H1 (cell line): ENCODE measurements at regions not wholly inside any gene's neighbourhood (a gene's known extent, or its start where the extent isn't known, plus 50 kb on each side); places are given as distances from the start of the nearest gene placed in this dataset.
A peak's percentile ranks its signal among the peaks of the same experiment; 100 is the strongest.

Experiments
- CTCF ChIA-PET: fragments of 300-600 bp; sonication (Branson Sonifier 250); formaldehyde crosslinking; loops from one replicate; lab custom pipeline; 2021; ENCODE audit not compliant: partially characterized antibody; lab: Charles Lee
- POLR2A ChIA-PET: fragments of 300-600 bp; sonication (Branson Sonifier 250); formaldehyde crosslinking; loops from one replicate; lab custom pipeline; 2021; ENCODE audit warnings: inconsistent platforms; ENCODE audit not compliant: partially characterized antibody; lab: Charles Lee
- DNase-seq, 2 experiments: peaks; one replicate each; pipeline versions ENCODE4 v3.0.0 to v3.0.0-alpha.2; 2010 to 2022; ENCODE audit warnings: low spot score in 2 of 2, low read depth in 1 of 2, mixed read lengths in 1 of 2
- FAIRE-seq: peaks from 2 replicates; lab custom pipeline; 2011; peaks lifted over from hg19 to GRCh38; lab: Jason Lieb, UNC
- H2AFZ ChIP-seq: 2 replicates; pipeline ENCODE4 v1.8.1; 2012; ENCODE audit warnings: low read length, inconsistent platforms
- H2AK5ac ChIP-seq: 2 replicates; pipeline ENCODE4 v1.6.1; 2013; ENCODE audit warnings: low read depth, low read length
- H2BK120ac ChIP-seq: replicated peaks from 2 replicates; pipeline ENCODE3; 2013; ENCODE audit warnings: low read depth, low read length, inconsistent platforms
- H2BK12ac ChIP-seq: 2 replicates; pipeline ENCODE4 v1.6.1; 2013; ENCODE audit warnings: low read depth, low read length
- H2BK15ac ChIP-seq: 2 replicates; pipeline ENCODE4 v1.6.1; 2013; ENCODE audit warnings: low read length
- H2BK20ac ChIP-seq: 2 replicates; pipeline ENCODE4 v1.6.1; 2013; ENCODE audit warnings: low read length
- H2BK5ac ChIP-seq: 2 replicates; pipeline ENCODE4 v1.6.1; 2013; ENCODE audit warnings: low read depth, low read length
- H3K14ac ChIP-seq: 2 replicates; pipeline ENCODE4 v1.6.1; 2013; ENCODE audit warnings: inconsistent platforms; ENCODE audit not compliant: insufficient read length
- H3K18ac ChIP-seq: 2 replicates; pipeline ENCODE4 v1.6.1; 2013; ENCODE audit warnings: low read length; ENCODE audit errors: extremely low read depth
- H3K23ac ChIP-seq: 2 replicates; pipeline ENCODE4 v1.6.1; 2013; ENCODE audit warnings: inconsistent platforms; ENCODE audit not compliant: insufficient read length
- H3K23me2 ChIP-seq: 2 replicates; pipeline ENCODE4 v1.6.1; 2013; ENCODE audit warnings: low read depth, low read length
- H3K27ac ChIP-seq: 2 replicates; pipeline ENCODE4 v1.6.1; 2011; ENCODE audit warnings: low read depth, low read length, inconsistent platforms
- H3K27me3 ChIP-seq, 4 experiments: replicated peaks in 1 of 4; 1 replicate in 1 of 4; 2 replicates in 3 of 4; pipeline versions ENCODE4 v1.6.1 to v1.8.1; 2011 to 2013; ENCODE audit warnings: low read length in 3 of 4, mild to moderate bottlenecking in 3 of 4, inconsistent platforms in 2 of 4, mixed read lengths in 2 of 4, moderate library complexity in 1 of 4; ENCODE audit not compliant: control insufficient read depth in 3 of 4, insufficient read depth in 3 of 4; ENCODE audit errors: extremely low read depth in 1 of 4
- H3K36me3 ChIP-seq, 4 experiments: 2 replicates each; pipeline versions ENCODE4 v1.6.1 to v1.8.1; 2011 to 2013; ENCODE audit warnings: mild to moderate bottlenecking in 4 of 4, low read length in 3 of 4, moderate library complexity in 2 of 4, control low read depth in 1 of 4, inconsistent platforms in 1 of 4; ENCODE audit not compliant: insufficient read depth in 4 of 4, control insufficient read depth in 2 of 4
- H3K4ac ChIP-seq: replicated peaks from 2 replicates; pipeline ENCODE3; 2013; ENCODE audit warnings: low read length, low read depth, mixed read lengths, inconsistent platforms; ENCODE audit not compliant: insufficient read length
- H3K4me1 ChIP-seq, 4 experiments: replicated peaks in 1 of 4; 1 replicate in 1 of 4; 2 replicates in 3 of 4; pipeline versions ENCODE4 v1.6.1 to v1.8.1; 2011 to 2013; ENCODE audit warnings: low read length in 3 of 4, inconsistent platforms in 2 of 4, mixed read lengths in 1 of 4; ENCODE audit not compliant: insufficient read depth in 4 of 4, control insufficient read depth in 3 of 4
- H3K4me2 ChIP-seq, 2 experiments: 2 replicates each; pipeline versions ENCODE4 v1.6.1 to v1.8.1; 2011 to 2013; ENCODE audit warnings: low read depth in 2 of 2, low read length in 2 of 2, control low read depth in 1 of 2, inconsistent platforms in 1 of 2, mild to moderate bottlenecking in 1 of 2; ENCODE audit not compliant: insufficient read depth in 1 of 2
- H3K4me3 ChIP-seq, 4 experiments: fragments of 200-600, 300-600 bp in 1 of 4; sonication (generic), shearing (Covaris generic), sonication (Bioruptor Twin) in 1 of 4; 2 replicates each; pipeline versions ENCODE4 v1.5.1 to v1.8.1; 2011 to 2016; ENCODE audit warnings: low read length in 4 of 4, low read depth in 3 of 4, control low read depth in 2 of 4, inconsistent platforms in 2 of 4, mild to moderate bottlenecking in 2 of 4, mixed read lengths in 1 of 4, moderate library complexity in 1 of 4; ENCODE audit not compliant: insufficient read depth in 2 of 4; ENCODE audit errors: extremely low read depth in 1 of 4
- H3K56ac ChIP-seq: replicated peaks from 2 replicates; pipeline ENCODE3; 2013; ENCODE audit warnings: low read depth, mild to moderate bottlenecking, mixed read lengths, low read length, inconsistent platforms; ENCODE audit not compliant: insufficient read length
- H3K79me1 ChIP-seq: 2 replicates; pipeline ENCODE4 v1.6.1; 2013; ENCODE audit warnings: low read depth, low read length, control low read depth
- H3K79me2 ChIP-seq, 2 experiments: 2 replicates each; pipeline versions ENCODE4 v1.6.1 to v1.8.1; 2012 to 2013; ENCODE audit warnings: low read length in 2 of 2, mild to moderate bottlenecking in 2 of 2, inconsistent platforms in 1 of 2; ENCODE audit not compliant: insufficient read depth in 2 of 2, control insufficient read depth in 1 of 2
- H3K9ac ChIP-seq, 4 experiments: replicated peaks in 1 of 4; 1 replicate in 1 of 4; 2 replicates in 3 of 4; pipeline versions ENCODE4 v1.6.1 to v1.8.1; 2011 to 2013; ENCODE audit warnings: low read depth in 3 of 4, low read length in 3 of 4, control low read depth in 2 of 4, mild to moderate bottlenecking in 2 of 4, moderate library complexity in 2 of 4, inconsistent platforms in 1 of 4; ENCODE audit errors: extremely low read depth in 1 of 4
- H3K9me3 ChIP-seq, 2 experiments: 2 replicates each; pipeline versions ENCODE4 v1.6.1 to v1.8.1; 2012 to 2013; ENCODE audit warnings: mild to moderate bottlenecking in 2 of 2, moderate library complexity in 2 of 2, control low read depth in 1 of 2, inconsistent platforms in 1 of 2, low read depth in 1 of 2, low read length in 1 of 2, mixed read lengths in 1 of 2; ENCODE audit not compliant: insufficient read depth in 2 of 2
- H4K20me1 ChIP-seq, 2 experiments: replicated peaks in 1 of 2; 2 replicates each; pipeline versions ENCODE3 to v1.8.1; 2011 to 2013; ENCODE audit warnings: inconsistent platforms in 2 of 2, low read length in 2 of 2, mild to moderate bottlenecking in 1 of 2; ENCODE audit not compliant: insufficient read depth in 2 of 2, control insufficient read depth in 1 of 2
- H4K5ac ChIP-seq: 2 replicates; pipeline ENCODE4 v1.6.1; 2013; ENCODE audit warnings: low read length, low read depth, mixed read lengths, inconsistent platforms; ENCODE audit not compliant: insufficient read length
- H4K8ac ChIP-seq: 2 replicates; pipeline ENCODE4 v1.8.0; 2013; ENCODE audit warnings: mild to moderate bottlenecking, moderate library complexity, low read length, inconsistent platforms; ENCODE audit not compliant: insufficient read depth; ENCODE audit errors: extremely low read depth
- H4K91ac ChIP-seq: replicated peaks from 2 replicates; pipeline ENCODE3; 2013; ENCODE audit warnings: low read length, mixed read lengths, inconsistent platforms; ENCODE audit not compliant: insufficient read length
- EP300 ChIP-seq, 2 experiments: IDR thresholded peaks; 1 replicate in 1 of 2; 2 replicates in 1 of 2; pipeline ENCODE4 v1.6.1; 2011 to 2012; ENCODE audit warnings: low read depth in 2 of 2, low read length in 2 of 2, mild to moderate bottlenecking in 2 of 2, borderline replicate concordance in 1 of 2, inconsistent platforms in 1 of 2, moderate library complexity in 1 of 2
- GABPA ChIP-seq: IDR thresholded peaks from 2 replicates; pipeline ENCODE4 v1.6.1; 2011; ENCODE audit warnings: mild to moderate bottlenecking, low read length, moderate library complexity, borderline replicate concordance; ENCODE audit not compliant: insufficient read depth
- GTF2F1 ChIP-seq: IDR thresholded peaks from 2 replicates; pipeline ENCODE4 v1.6.1; 2012; ENCODE audit warnings: low read depth, low read length, improper control_type of control experiment, borderline replicate concordance
- POLR2A ChIP-seq, 2 experiments: IDR thresholded peaks; 1 replicate in 1 of 2; 2 replicates in 1 of 2; pipeline ENCODE4 v1.6.1; 2011; ENCODE audit warnings: low read depth in 2 of 2, low read length in 2 of 2, mild to moderate bottlenecking in 2 of 2; ENCODE audit errors: control extremely low read depth in 1 of 2
- POLR2AphosphoS5 ChIP-seq: IDR thresholded peaks from 2 replicates; pipeline ENCODE4 v1.6.1; 2011; ENCODE audit warnings: low read depth, low read length
- SIX5 ChIP-seq: IDR thresholded peaks from 2 replicates; pipeline ENCODE4 v1.6.1; 2011; ENCODE audit warnings: mild to moderate bottlenecking, low read depth, low read length
- TEAD4 ChIP-seq: IDR thresholded peaks from 2 replicates; pipeline ENCODE4 v1.6.1; 2012; ENCODE audit warnings: low read depth, low read length, inconsistent platforms, mixed read lengths
- WGBS, 2 experiments: shearing (Covaris generic) in 1 of 2; methylation state at CpG; one replicate each; pipeline versions ENCODE4 v1.1.6 to v1.1.7; 2013 to 2015; ENCODE audit warnings: low lambda C conversion rate in 2 of 2, mixed read lengths in 2 of 2, inconsistent platforms in 1 of 2, low coverage in 1 of 2, missing lambda C conversion rate in 1 of 2; ENCODE audit not compliant: insufficient replicate concordance in 2 of 2, insufficient coverage in 1 of 2, insufficient read length in 1 of 2; ENCODE audit errors: extremely low coverage in 1 of 2, missing lambda C conversion rate in 1 of 2; 5-methylcytosine and 5-hydroxymethylcytosine counted together
- TF ChIP-seq, protein P1 (sequence below): IDR thresholded peaks from 2 replicates; pipeline ENCODE4 v1.6.1; 2011; ENCODE audit warnings: low read length, improper control_type of control experiment
- TF ChIP-seq, protein P2 (sequence below): IDR thresholded peaks from 2 replicates; pipeline ENCODE4 v1.6.1; 2011; ENCODE audit warnings: low read depth, mild to moderate bottlenecking, low read length; ENCODE audit not compliant: insufficient read depth

DNA sequence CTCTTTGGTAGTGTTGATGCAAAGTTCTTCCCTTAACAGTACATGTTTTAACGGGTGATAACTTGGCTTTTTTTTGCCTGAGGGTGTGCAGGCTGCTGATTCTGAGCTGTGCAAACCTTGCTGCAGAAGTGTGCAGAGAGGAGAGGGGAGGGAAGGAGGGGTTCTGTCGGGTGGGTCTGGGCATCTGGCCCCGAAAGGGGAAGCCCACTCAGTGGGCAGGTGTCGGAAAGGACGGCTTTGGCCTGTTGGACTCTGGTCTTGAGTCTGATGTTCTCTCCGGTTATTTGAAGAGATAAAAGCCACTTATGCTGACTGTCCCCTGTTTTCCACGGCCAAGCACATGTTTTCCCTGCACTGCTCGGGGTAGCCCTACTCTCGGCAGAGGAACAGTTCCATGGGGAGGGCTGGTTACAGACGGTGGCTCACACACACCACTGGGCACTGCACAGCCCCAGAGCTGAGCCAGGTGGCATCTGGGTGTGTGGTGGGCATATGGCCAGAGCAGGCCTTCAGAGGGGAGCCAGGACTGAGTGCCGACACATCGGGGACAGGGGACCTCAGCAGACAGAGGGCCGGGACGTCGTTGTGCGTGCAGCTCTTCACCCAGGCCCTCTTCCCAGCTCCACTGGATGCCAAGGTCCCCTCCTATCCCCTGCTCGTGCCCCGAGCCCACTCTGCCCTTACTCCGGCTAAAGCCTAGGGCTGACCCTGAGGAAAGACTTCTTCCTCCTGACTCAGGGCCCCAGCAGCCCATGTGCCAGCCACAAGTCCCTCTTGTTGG lies 93.2 kb downstream of the TEX29 start:
- Histone ChIP-seq H4K5ac (no peak overlapping the region), H3K23me2 (no peaks in the 10 kb centered on the region; the same call in 1 of the 2 replicates), H2BK15ac (no peak overlapping the region; the same call in 1 of the 2 replicates), H3K27ac (no peak overlapping the region), H2BK20ac (no peak overlapping the region), H2BK12ac (no peak overlapping the region), H3K4me1 (peaks cover 0 to 6% (median 3%) of the 10 kb centered on the region in 4 experiments; a peak in 2 of 7 replicates), H3K4ac (no peak overlapping the region), H3K9me3 (no peaks in the 10 kb centered on the region), H2AK5ac (no peak overlapping the region), H3K79me2 (no peaks in the 10 kb centered on the region), H3K14ac (no peak overlapping the region), H2AFZ (no peak overlapping the region), H4K91ac (peak overlapping the region; percentile 49), H4K20me1 (no peaks in the 10 kb centered on the region), H3K4me3 (no peak overlapping the region), H3K27me3 (no peaks in the 10 kb centered on the region), H3K23ac (no peak overlapping the region), H3K56ac (no peak overlapping the region), H3K4me2 (no peak overlapping the region), H4K8ac (peak overlapping the region; percentile 62; the same call in 1 of the 2 replicates), H3K9ac (no peak overlapping the region), H3K79me1 (no peaks in the 10 kb centered on the region), H2BK5ac (no peak overlapping the region), H3K36me3 (no peaks in the 10 kb centered on the region), H2BK120ac (no peak overlapping the region), H3K18ac (peak overlapping the region; percentile 32; the same call in 1 of the 2 replicates)
- POLR2A ChIA-PET = interaction anchor here (1.2 kb wide), 1 partner anchor 10 kb away, joined by 3 read pairs; no protein-coding TSS in a partner anchor
- FAIRE-seq = no peak
- no peak for DNase-seq
- 88% methylated on average over 19 of the region's 19 CpGs; no CpG with 5 or more reads in 1 of the 2 experiments for WGBS, 2 experiments
- CTCF ChIA-PET = interaction anchor here (1.0 to 9.8 kb wide), 4 partner anchors 10 to 27 kb away, joined by 3 to 69 read pairs (median 6); no protein-coding TSS in a partner anchor
- TF ChIP-seq POLR2A (IDR thresholded peaks at IDR 0.05; ENCODE audit: control extremely low read depth in 1 of 2, low read depth in 2 of 2, low read length in 2 of 2) (no peak), TEAD4 (no peak), EP300 (IDR thresholded peaks at IDR 0.05; ENCODE audit: borderline replicate concordance in 1 of 2, low read depth in 2 of 2, low read length in 2 of 2) (no peak), POLR2AphosphoS5 (no peak), GABPA (no peak), SIX5 (no peak), GTF2F1 (no peak)
- TF ChIP-seq, protein P1, sequence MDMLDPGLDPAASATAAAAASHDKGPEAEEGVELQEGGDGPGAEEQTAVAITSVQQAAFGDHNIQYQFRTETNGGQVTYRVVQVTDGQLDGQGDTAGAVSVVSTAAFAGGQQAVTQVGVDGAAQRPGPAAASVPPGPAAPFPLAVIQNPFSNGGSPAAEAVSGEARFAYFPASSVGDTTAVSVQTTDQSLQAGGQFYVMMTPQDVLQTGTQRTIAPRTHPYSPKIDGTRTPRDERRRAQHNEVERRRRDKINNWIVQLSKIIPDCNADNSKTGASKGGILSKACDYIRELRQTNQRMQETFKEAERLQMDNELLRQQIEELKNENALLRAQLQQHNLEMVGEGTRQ = no peak
- TF ChIP-seq, protein P2, sequence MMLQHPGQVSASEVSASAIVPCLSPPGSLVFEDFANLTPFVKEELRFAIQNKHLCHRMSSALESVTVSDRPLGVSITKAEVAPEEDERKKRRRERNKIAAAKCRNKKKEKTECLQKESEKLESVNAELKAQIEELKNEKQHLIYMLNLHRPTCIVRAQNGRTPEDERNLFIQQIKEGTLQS = no peak
